NT2/D1 (cell line): ENCODE measurements at regions not wholly inside any gene's neighbourhood (a gene's known extent, or its start where the extent isn't known, plus 50 kb on each side); places are given as distances from the start of the nearest gene placed in this dataset.
"Not testable (repeated sequence)": the region's sequence is repeated elsewhere in the genome, so short reads cannot be mapped to it uniquely, and the experiment has no call there.

Experiments
- DNase-seq: peaks from one replicate; pipeline ENCODE4 v3.0.0-alpha.2; 2011; ENCODE audit warnings: low read depth, low spot score
- H3K27me3 ChIP-seq: 2 replicates; pipeline ENCODE4 v1.6.0; 2011; ENCODE audit warnings: mild to moderate bottlenecking; ENCODE audit not compliant: insufficient read length, insufficient read depth
- H3K36me3 ChIP-seq: 2 replicates; pipeline ENCODE4 v1.6.1; 2011; ENCODE audit warnings: mild to moderate bottlenecking, low read length, mixed read lengths; ENCODE audit not compliant: insufficient read depth, insufficient read length
- H3K4me1 ChIP-seq: 2 replicates; pipeline ENCODE4 v1.5.1; 2011; ENCODE audit not compliant: insufficient read depth, insufficient read length
- H3K4me3 ChIP-seq: 2 replicates; pipeline ENCODE4 v1.5.1; 2011; ENCODE audit warnings: low read depth; ENCODE audit not compliant: insufficient read length
- H3K9ac ChIP-seq: 2 replicates; pipeline ENCODE4 v1.6.0; 2011; ENCODE audit warnings: low read depth; ENCODE audit not compliant: insufficient read length
- H3K9me3 ChIP-seq: 2 replicates; pipeline ENCODE4 v1.5.1; 2011; ENCODE audit warnings: mild to moderate bottlenecking, low read length; ENCODE audit not compliant: insufficient read depth
- SUZ12 ChIP-seq: IDR thresholded peaks from 2 replicates; pipeline ENCODE4 v1.6.1; 2011; ENCODE audit not compliant: insufficient read length, insufficient read depth; ENCODE audit errors: extremely low read depth
- YY1 ChIP-seq: IDR thresholded peaks from 2 replicates; pipeline ENCODE4 v1.6.1; 2011; ENCODE audit not compliant: insufficient read length, insufficient read depth
- ZNF274 ChIP-seq: IDR thresholded peaks from 2 replicates; pipeline ENCODE4 v1.6.1; 2011; ENCODE audit warnings: mild to moderate bottlenecking, low read depth, low read length

- no peak for TF ChIP-seq ZNF274
- no peak for TF ChIP-seq SUZ12
- TF ChIP-seq YY1, result no peak
- Histone ChIP-seq H3K27me3 (no peaks in the 10 kb centered on the region), H3K4me3 (no peak overlapping the region), H3K9ac (no peak overlapping the region), H3K36me3 (no peaks in the 10 kb centered on the region), H3K9me3 (no peaks in the 10 kb centered on the region), H3K4me1 (no peaks in the 10 kb centered on the region)
- no peak for DNase-seq
Observed at GRCh38 chr22:47406896-47407295, 644.4 kb downstream of the TBC1D22A start.

GRCh38 chr22:47406180-47406834 is 643.9 kb downstream of the TBC1D22A start:
- no peak overlapping the region for H3K9ac ChIP-seq
- no peak overlapping the region for H3K4me3 ChIP-seq
- no peaks in the 10 kb centered on the region for H3K4me1 ChIP-seq
- no peak for TF ChIP-seq YY1
- no peak for TF ChIP-seq ZNF274
- no peak for TF ChIP-seq SUZ12
- no peaks in the 10 kb centered on the region for H3K36me3 ChIP-seq
- no peaks in the 10 kb centered on the region for H3K27me3 ChIP-seq
- no peak for DNase-seq
- H3K9me3 ChIP-seq, result no peaks in the 10 kb centered on the region

GRCh38 chr22:47405222-47405621 is 642.8 kb downstream of the TBC1D22A start:
- not testable (repeated sequence) for H3K9ac ChIP-seq

GRCh38 chr22:47402876-47403525 is 640.6 kb downstream of the TBC1D22A start:
- TF ChIP-seq SUZ12 (no peak), ZNF274 (no peak), YY1 (no peak)
- Histone ChIP-seq H3K4me1 (no peaks in the 10 kb centered on the region), H3K4me3 (no peak overlapping the region), H3K9ac (no peak overlapping the region), H3K9me3 (no peaks in the 10 kb centered on the region), H3K36me3 (no peaks in the 10 kb centered on the region), H3K27me3 (no peaks in the 10 kb centered on the region)
- no peak for DNase-seq

More at GRCh38 chr22:47405222-47405621, 642.8 kb downstream of the TBC1D22A start:
- H3K4me3 ChIP-seq, H3K36me3 ChIP-seq, H3K9me3 ChIP-seq, DNase-seq, H3K27me3 ChIP-seq, H3K4me1 ChIP-seq: not testable (repeated sequence)

GRCh38 chr22:47401976-47402770 is 639.7 kb downstream of the TBC1D22A start:
- H3K4me3 ChIP-seq, result no peak overlapping the region
- H3K9ac ChIP-seq, result no peak overlapping the region
- no peak for TF ChIP-seq YY1
- no peak for TF ChIP-seq SUZ12
- TF ChIP-seq ZNF274, result no peak
- no peaks in the 10 kb centered on the region for H3K4me1 ChIP-seq
- H3K27me3 ChIP-seq, result no peaks in the 10 kb centered on the region
- H3K36me3 ChIP-seq, result no peaks in the 10 kb centered on the region
- H3K9me3 ChIP-seq, result no peaks in the 10 kb centered on the region
- no peak for DNase-seq

GRCh38 chr22:47401592-47401898 is 639.1 kb downstream of the TBC1D22A start:
- no peak for DNase-seq
- no peaks in the 10 kb centered on the region for H3K9me3 ChIP-seq
- H3K4me3 ChIP-seq, result no peak overlapping the region
- H3K36me3 ChIP-seq, result no peaks in the 10 kb centered on the region
- H3K9ac ChIP-seq, result no peak overlapping the region
- no peaks in the 10 kb centered on the region for H3K4me1 ChIP-seq
- TF ChIP-seq YY1 (no peak), ZNF274 (no peak), SUZ12 (no peak)
- H3K27me3 ChIP-seq, result no peaks in the 10 kb centered on the region

- H3K4me1 ChIP-seq, result no peaks in the 10 kb centered on the region
- TF ChIP-seq SUZ12 (no peak), ZNF274 (no peak), YY1 (no peak)
- no peak overlapping the region for H3K4me3 ChIP-seq
- no peaks in the 10 kb centered on the region for H3K27me3 ChIP-seq
- H3K9me3 ChIP-seq, result no peaks in the 10 kb centered on the region
- no peak overlapping the region for H3K9ac ChIP-seq
- H3K36me3 ChIP-seq, result no peaks in the 10 kb centered on the region
- no peak for DNase-seq
Observed at GRCh38 chr22:47400701-47401591, 638.5 kb downstream of the TBC1D22A start.

- H3K36me3 ChIP-seq, H3K27me3 ChIP-seq, H3K9me3 ChIP-seq, DNase-seq, H3K9ac ChIP-seq, H3K4me3 ChIP-seq, H3K4me1 ChIP-seq: not testable (repeated sequence)
Observed at GRCh38 chr22:47400131-47400530, 637.7 kb downstream of the TBC1D22A start.
